Neural cell (in vitro differentiated cells): ENCODE measurements at regions not wholly inside any gene's neighbourhood (a gene's known extent, or its start where the extent isn't known, plus 50 kb on each side); places are given as distances from the start of the nearest gene placed in this dataset.

Experiments used
- H2AFZ ChIP-seq: fragments of 200-600, 300-800 bp; sonication (generic), shearing (Covaris generic); 2 replicates; pipeline ENCODE4 v1.6.0; 2014; ENCODE audit warnings: low read depth, mild to moderate bottlenecking, antibody characterized with exemption, low read length, moderate library complexity
- H3F3A ChIP-seq: fragments of 200-600 bp; shearing (Covaris generic); 2 replicates; pipeline ENCODE4 v1.6.1; 2016; ENCODE audit warnings: mild to moderate bottlenecking, moderate library complexity, mixed read lengths, antibody characterized with exemption, low read length; ENCODE audit not compliant: insufficient read depth, poor library complexity, severe bottlenecking
- H3K27ac ChIP-seq: fragments of 200-600, 300-800 bp; sonication (generic), shearing (Covaris generic); 2 replicates; pipeline ENCODE4 v1.5.1; 2014; ENCODE audit warnings: mild to moderate bottlenecking, low read length, moderate library complexity
- H3K27me3 ChIP-seq: fragments of 300-800, 200-600 bp; sonication (generic), shearing (Covaris generic); 2 replicates; pipeline ENCODE4 v1.6.0; 2014; ENCODE audit warnings: mild to moderate bottlenecking, low read depth, low read length, moderate library complexity; ENCODE audit not compliant: insufficient read depth
- H3K36me3 ChIP-seq: fragments of 300-800, 200-600 bp; sonication (generic), shearing (Covaris generic); 2 replicates; pipeline ENCODE4 v1.5.1; 2014; ENCODE audit warnings: mild to moderate bottlenecking, antibody characterized with exemption, low read length, moderate library complexity; ENCODE audit not compliant: insufficient read depth
- H3K4me2 ChIP-seq: fragments of 300-800, 200-600 bp; sonication (generic), shearing (Covaris generic); 2 replicates; pipeline ENCODE4 v1.6.0; 2014; ENCODE audit warnings: mild to moderate bottlenecking, low read length
- H3K4me3 ChIP-seq: fragments of 300-800, 200-600 bp; sonication (generic), shearing (Covaris generic); 2 replicates; pipeline ENCODE4 v1.5.1; 2014; ENCODE audit warnings: mild to moderate bottlenecking, low read length, moderate library complexity
- H3K79me2 ChIP-seq: fragments of 200-600 bp; shearing (Covaris generic); replicated peaks from 2 replicates; pipeline ENCODE4 v1.6.0; 2014; ENCODE audit warnings: mild to moderate bottlenecking, low read length, moderate library complexity; ENCODE audit not compliant: insufficient read depth
- H3K9ac ChIP-seq: fragments of 300-800, 200-600 bp; sonication (generic), shearing (Covaris generic); 2 replicates; pipeline ENCODE4 v1.6.1; 2016; ENCODE audit warnings: mild to moderate bottlenecking, low read length, mixed read lengths
- H3K9me2 ChIP-seq: fragments of 200-600 bp; shearing (Covaris generic); 2 replicates; pipeline ENCODE4 v1.6.1; 2016; ENCODE audit warnings: mild to moderate bottlenecking, low read length, mixed read lengths; ENCODE audit not compliant: insufficient read depth
- H3K9me3 ChIP-seq: fragments of 200-600, 300-800 bp; sonication (generic), shearing (Covaris generic); 2 replicates; pipeline ENCODE4 v1.6.1; 2016; ENCODE audit warnings: mild to moderate bottlenecking, mixed run types, low read length, moderate library complexity, mixed read lengths
- H4K20me1 ChIP-seq: fragments of 200-600 bp; shearing (Covaris generic); 2 replicates; pipeline ENCODE4 v1.6.1; 2016; ENCODE audit warnings: mild to moderate bottlenecking, mixed run types; ENCODE audit not compliant: insufficient read depth
- EP300 ChIP-seq: fragments of 450-650 bp; conservative IDR thresholded peaks from 2 replicates; pipeline ENCODE4 v1.6.1; 2014; ENCODE audit warnings: antibody characterized with exemption, mild to moderate bottlenecking, moderate library complexity; ENCODE audit not compliant: poor library complexity, severe bottlenecking
- EZH2 ChIP-seq: fragments of 200-600, 300-800 bp; shearing (Covaris generic), sonication (generic); IDR thresholded peaks from 2 replicates; pipeline ENCODE4 v1.6.1; 2014; ENCODE audit warnings: antibody characterized with exemption, low read length, borderline replicate concordance, mild to moderate bottlenecking; ENCODE audit not compliant: insufficient read depth, poor library complexity, severe bottlenecking
- MXI1 ChIP-seq: fragments of 450-650 bp; conservative IDR thresholded peaks from 2 replicates; pipeline ENCODE4 v1.6.1; 2014; ENCODE audit warnings: antibody characterized with exemption, mild to moderate bottlenecking; ENCODE audit not compliant: poor library complexity, severe bottlenecking
- POLR2AphosphoS5 ChIP-seq: IDR thresholded peaks from 2 replicates; pipeline ENCODE4 v1.6.1; 2012
- RAD21 ChIP-seq: fragments of 450-650 bp; conservative IDR thresholded peaks from 2 replicates; pipeline ENCODE4 v1.6.1; 2014; ENCODE audit warnings: antibody characterized with exemption, mild to moderate bottlenecking, moderate library complexity
- SMC3 ChIP-seq: fragments of 450-650 bp; conservative IDR thresholded peaks from 2 replicates; pipeline ENCODE4 v1.6.1; 2014; ENCODE audit warnings: antibody characterized with exemption, mild to moderate bottlenecking, moderate library complexity; ENCODE audit not compliant: poor library complexity
- TAF1 ChIP-seq: IDR thresholded peaks from 2 replicates; pipeline ENCODE4 v1.6.1; 2012; ENCODE audit warnings: low read depth
- TF ChIP-seq, protein P1 (sequence below): fragments of 450-650 bp; IDR thresholded peaks from 2 replicates; pipeline ENCODE4 v1.5.1; 2014; ENCODE audit warnings: antibody characterized with exemption, mild to moderate bottlenecking, moderate library complexity; ENCODE audit not compliant: poor library complexity, severe bottlenecking
- TF ChIP-seq, protein P2 (sequence below): IDR thresholded peaks from 2 replicates; pipeline ENCODE4 v1.6.1; 2012; ENCODE audit warnings: borderline replicate concordance

DNA sequence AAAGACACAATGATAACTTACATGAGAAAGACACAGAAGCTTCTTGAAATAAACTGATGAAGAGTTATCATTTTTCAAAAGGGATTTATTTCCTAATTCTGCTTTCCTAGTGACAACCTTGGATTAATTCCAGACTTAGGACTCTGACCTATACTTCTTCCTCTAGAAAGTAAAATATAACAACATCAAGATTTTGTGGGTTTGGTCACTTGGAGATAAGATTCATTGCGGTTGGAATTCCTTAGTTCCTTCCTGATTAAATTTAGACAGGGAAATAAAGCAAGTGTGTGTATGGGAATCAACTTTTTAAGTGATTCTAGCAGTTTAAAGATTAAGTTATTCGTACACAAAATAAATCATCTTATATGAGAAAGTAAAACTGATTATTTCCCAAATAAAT, 208.4 kb upstream of the CCDC150 start:
- H3K79me2 ChIP-seq: no peaks in the 10 kb centered on the region
- no peak overlapping the region for H2AFZ ChIP-seq
- H3K4me3 ChIP-seq: no peak overlapping the region
- TF ChIP-seq EP300 (no peak), SMC3 (no peak), POLR2AphosphoS5 (no peak), TAF1 (no peak), MXI1 (no peak)
- H3F3A ChIP-seq: no peaks in the 10 kb centered on the region
- no peaks in the 10 kb centered on the region for H3K9me3 ChIP-seq
- H3K9me2 ChIP-seq: no peaks in the 10 kb centered on the region
- no peaks in the 10 kb centered on the region for H3K27me3 ChIP-seq
- H3K4me2 ChIP-seq: no peak overlapping the region
- H3K36me3 ChIP-seq: peaks cover 4% of the 10 kb centered on the region
- H4K20me1 ChIP-seq: no peaks in the 10 kb centered on the region
- no peak overlapping the region for H3K9ac ChIP-seq
- no peak overlapping the region for H3K27ac ChIP-seq

DNA sequence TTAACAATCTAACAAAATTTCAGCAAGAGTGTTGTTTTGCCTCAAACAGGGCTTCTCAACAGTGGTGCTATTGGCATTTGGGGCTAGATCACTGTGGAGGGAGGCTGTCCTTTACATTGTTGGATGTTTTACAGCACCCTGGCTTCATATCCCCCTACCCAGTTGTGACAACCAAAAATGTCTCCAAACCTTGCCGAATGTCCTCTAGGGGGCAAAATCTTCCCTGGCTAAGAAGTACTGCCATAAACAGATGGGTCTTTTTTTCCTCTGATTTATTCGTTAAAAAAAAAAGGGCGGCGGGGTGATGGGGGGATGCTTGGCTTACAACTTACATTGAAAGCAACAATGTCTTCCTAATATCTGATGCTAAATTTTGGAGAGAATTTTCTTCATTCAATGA, 207.6 kb upstream of the CCDC150 start:
- Histone ChIP-seq H3K4me3 (no peak overlapping the region), H3F3A (no peaks in the 10 kb centered on the region), H3K36me3 (peaks cover 4% of the 10 kb centered on the region), H3K4me2 (no peak overlapping the region), H3K27ac (no peak overlapping the region), H3K9me3 (no peaks in the 10 kb centered on the region), H3K27me3 (no peaks in the 10 kb centered on the region), H3K79me2 (no peaks in the 10 kb centered on the region), H2AFZ (no peak overlapping the region), H4K20me1 (no peaks in the 10 kb centered on the region), H3K9ac (no peak overlapping the region), H3K9me2 (no peaks in the 10 kb centered on the region)
- TF ChIP-seq, protein P1, sequence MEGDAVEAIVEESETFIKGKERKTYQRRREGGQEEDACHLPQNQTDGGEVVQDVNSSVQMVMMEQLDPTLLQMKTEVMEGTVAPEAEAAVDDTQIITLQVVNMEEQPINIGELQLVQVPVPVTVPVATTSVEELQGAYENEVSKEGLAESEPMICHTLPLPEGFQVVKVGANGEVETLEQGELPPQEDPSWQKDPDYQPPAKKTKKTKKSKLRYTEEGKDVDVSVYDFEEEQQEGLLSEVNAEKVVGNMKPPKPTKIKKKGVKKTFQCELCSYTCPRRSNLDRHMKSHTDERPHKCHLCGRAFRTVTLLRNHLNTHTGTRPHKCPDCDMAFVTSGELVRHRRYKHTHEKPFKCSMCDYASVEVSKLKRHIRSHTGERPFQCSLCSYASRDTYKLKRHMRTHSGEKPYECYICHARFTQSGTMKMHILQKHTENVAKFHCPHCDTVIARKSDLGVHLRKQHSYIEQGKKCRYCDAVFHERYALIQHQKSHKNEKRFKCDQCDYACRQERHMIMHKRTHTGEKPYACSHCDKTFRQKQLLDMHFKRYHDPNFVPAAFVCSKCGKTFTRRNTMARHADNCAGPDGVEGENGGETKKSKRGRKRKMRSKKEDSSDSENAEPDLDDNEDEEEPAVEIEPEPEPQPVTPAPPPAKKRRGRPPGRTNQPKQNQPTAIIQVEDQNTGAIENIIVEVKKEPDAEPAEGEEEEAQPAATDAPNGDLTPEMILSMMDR: no peak
- TF ChIP-seq RAD21 (no peak), POLR2AphosphoS5 (no peak), EP300 (no peak), EZH2 (no peak), TAF1 (no peak), SMC3 (no peak), MXI1 (no peak)
- TF ChIP-seq, protein P2, sequence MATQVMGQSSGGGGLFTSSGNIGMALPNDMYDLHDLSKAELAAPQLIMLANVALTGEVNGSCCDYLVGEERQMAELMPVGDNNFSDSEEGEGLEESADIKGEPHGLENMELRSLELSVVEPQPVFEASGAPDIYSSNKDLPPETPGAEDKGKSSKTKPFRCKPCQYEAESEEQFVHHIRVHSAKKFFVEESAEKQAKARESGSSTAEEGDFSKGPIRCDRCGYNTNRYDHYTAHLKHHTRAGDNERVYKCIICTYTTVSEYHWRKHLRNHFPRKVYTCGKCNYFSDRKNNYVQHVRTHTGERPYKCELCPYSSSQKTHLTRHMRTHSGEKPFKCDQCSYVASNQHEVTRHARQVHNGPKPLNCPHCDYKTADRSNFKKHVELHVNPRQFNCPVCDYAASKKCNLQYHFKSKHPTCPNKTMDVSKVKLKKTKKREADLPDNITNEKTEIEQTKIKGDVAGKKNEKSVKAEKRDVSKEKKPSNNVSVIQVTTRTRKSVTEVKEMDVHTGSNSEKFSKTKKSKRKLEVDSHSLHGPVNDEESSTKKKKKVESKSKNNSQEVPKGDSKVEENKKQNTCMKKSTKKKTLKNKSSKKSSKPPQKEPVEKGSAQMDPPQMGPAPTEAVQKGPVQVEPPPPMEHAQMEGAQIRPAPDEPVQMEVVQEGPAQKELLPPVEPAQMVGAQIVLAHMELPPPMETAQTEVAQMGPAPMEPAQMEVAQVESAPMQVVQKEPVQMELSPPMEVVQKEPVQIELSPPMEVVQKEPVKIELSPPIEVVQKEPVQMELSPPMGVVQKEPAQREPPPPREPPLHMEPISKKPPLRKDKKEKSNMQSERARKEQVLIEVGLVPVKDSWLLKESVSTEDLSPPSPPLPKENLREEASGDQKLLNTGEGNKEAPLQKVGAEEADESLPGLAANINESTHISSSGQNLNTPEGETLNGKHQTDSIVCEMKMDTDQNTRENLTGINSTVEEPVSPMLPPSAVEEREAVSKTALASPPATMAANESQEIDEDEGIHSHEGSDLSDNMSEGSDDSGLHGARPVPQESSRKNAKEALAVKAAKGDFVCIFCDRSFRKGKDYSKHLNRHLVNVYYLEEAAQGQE: no peak

DNA sequence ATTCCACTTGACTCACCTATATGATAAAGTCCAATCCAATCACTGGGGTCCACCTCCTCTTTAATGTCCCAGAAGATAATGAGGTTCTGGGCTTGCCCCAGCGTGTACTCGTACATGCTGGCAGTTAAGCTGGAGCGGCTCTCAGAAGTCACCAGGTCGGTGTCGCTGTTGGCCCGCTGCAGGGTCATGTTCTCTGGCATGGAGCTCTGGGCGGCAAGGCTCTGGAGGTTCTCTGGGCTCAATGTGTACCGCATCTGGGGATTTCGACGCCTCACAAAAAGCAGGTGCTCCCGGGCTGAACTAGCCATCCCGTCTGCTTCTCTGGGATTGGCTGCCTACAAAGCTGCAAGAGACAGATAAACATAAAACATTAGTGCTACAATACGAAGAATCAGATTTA, 206.4 kb upstream of the CCDC150 start:
- TF ChIP-seq MXI1: no peak
- TF ChIP-seq, protein P2: no peak
- TF ChIP-seq EZH2: no peak
- no peak for TF ChIP-seq POLR2AphosphoS5
- no peak for TF ChIP-seq EP300
- TF ChIP-seq RAD21: no peak
- no peak for TF ChIP-seq SMC3
- TF ChIP-seq, protein P1: no peak
- TF ChIP-seq TAF1: no peak

More for the DNA sequence above, 206.4 kb upstream of the CCDC150 start:
- Histone ChIP-seq H3F3A (no peaks in the 10 kb centered on the region), H3K9me2 (no peaks in the 10 kb centered on the region), H3K4me3 (no peak overlapping the region), H2AFZ (no peak overlapping the region), H3K4me2 (no peak overlapping the region), H3K36me3 (peaks cover 4% of the 10 kb centered on the region), H3K27ac (no peak overlapping the region), H4K20me1 (no peaks in the 10 kb centered on the region), H3K9me3 (no peaks in the 10 kb centered on the region), H3K79me2 (no peaks in the 10 kb centered on the region), H3K27me3 (no peaks in the 10 kb centered on the region), H3K9ac (no peak overlapping the region)
